NOMO-1 (cell line): ENCODE measurements at regions not wholly inside any gene's neighbourhood (a gene's known extent, or its start where the extent isn't known, plus 50 kb on each side); places are given as distances from the start of the nearest gene placed in this dataset.
"Not testable (repeated sequence)": the region's sequence is repeated elsewhere in the genome, so short reads cannot be mapped to it uniquely, and the experiment has no call there.

Experiments
- DNase-seq, 2 experiments: peaks; one replicate each; lab custom pipeline; 2025; ENCODE audit not compliant: unreplicated experiment in 2 of 2; lab: John Stamatoyannopoulos, UW

DNA sequence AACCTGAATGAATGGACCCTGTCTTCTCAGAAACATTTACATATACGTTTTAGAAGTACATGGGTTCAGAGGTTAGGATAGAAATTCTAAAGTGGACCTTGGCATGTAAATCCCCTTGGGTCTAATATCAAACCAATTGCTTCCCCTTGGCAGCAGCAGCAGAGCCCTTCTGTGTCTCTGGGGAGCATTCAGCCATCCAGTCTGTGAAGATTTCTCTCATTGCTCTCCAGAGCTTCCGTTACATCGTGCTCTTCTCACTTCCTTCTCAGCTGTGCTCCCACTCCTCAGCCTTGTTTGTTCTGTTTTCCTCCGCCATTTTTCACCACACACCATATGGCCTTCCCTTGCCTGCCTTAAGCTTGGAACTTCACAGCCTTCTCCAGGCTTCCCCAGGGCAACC is 61.5 kb upstream of the ATP1B1 start:
- DNase-seq, result no peak

GRCh38 chr1:169046671-169047070 is 59.8 kb upstream of the ATP1B1 start:
- DNase-seq, result no peak

DNA sequence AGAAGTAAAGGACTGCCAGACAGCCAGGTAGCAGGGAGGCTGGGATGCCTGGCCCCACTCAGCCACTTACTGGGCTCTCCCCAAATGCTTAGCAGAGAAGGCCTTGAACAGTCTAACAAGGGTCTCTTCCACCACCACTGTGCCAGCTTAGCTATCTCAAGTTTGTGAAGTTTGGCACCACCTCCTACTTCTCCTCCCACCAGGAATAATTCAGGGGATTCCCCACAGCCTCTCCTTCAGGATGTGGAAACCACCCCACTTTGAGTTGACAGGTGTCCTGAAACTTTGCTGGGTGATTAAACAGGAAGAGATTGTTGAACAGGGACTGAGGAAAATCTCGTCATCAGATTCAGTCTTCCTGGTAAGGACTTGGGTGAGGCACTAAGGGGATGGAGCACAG is 59.4 kb upstream of the ATP1B1 start:
- DNase-seq, result no peak

DNA sequence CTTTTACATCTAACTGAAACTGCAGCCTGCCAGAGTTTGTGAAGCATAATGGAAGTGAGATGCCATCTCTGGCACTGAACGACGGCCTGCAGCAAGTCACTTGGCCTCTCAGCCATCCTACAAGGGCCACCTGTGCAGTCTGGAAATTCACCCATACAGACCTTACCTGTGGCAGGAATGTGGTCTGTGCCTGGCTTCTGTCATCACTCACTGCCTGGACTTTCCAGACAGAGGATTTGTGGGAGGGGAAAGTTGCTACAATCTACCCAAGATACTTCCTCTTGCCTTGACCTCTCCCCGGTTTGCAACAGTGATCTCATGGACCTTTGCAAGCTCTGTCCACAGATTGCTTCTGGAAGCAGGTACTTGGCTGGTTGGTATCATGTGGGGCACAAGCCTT is 58.4 kb upstream of the ATP1B1 start:
- peak in 1 of 2 experiments; percentile 5 for DNase-seq

GRCh38 chr1:169049258-169049938 is 57.1 kb upstream of the ATP1B1 start:
- no peak for DNase-seq

- no peak for DNase-seq
Observed at GRCh38 chr1:169051171-169051570, 55.3 kb upstream of the ATP1B1 start.

DNA sequence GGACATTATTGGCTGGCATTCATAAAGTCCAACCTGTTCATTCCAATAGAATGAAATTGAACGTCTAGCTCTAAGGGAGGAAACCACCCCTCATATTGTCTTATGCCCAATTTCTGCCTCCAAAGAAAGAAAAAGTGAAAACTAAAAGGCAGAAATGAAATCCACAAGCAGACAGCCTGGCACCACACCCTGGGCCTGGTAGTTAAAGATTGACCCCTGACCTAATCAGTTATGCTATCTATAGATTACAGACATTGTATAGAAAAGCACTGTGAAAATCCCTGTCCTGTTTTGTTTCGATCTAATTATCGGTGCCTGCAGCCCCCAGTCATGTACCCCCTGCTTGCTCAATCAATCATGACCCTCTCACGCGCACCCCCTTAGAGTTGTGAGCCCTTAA is 54.3 kb upstream of the ATP1B1 start:
- DNase-seq, result not testable (repeated sequence)

- no peak for DNase-seq
Observed at GRCh38 chr1:169052727-169053126, 53.8 kb upstream of the ATP1B1 start.

- no peak for DNase-seq
Observed at GRCh38 chr1:169053196-169053595, 53.3 kb upstream of the ATP1B1 start.
